ENCODE measurements at regions not wholly inside any gene's neighbourhood (a gene's known extent, or its start where the extent isn't known, plus 50 kb on each side); places are given as distances from the start of the nearest gene placed in this dataset.

- no peak overlapping the region for H3K4me3 ChIP-seq (ENCODE audit: low read length, poor library complexity, severe bottlenecking)
- no peak overlapping the region for H3K9ac ChIP-seq (ENCODE audit: low read depth, low read length, poor library complexity, severe bottlenecking)
- H3K27me3 ChIP-seq (ENCODE audit: insufficient read depth, low read length, poor library complexity, severe bottlenecking) = no peaks in the 10 kb centered on the region
- TF ChIP-seq CTCF (conservative IDR thresholded peaks at IDR 0.05; ENCODE audit: low read length) (no peak), EZH2phosphoT487 (IDR thresholded peaks at IDR 0.05; ENCODE audit: borderline replicate concordance) (no peak)
- no peak overlapping the region for H2AFZ ChIP-seq (ENCODE audit: low read length)
- H3K36me3 ChIP-seq (ENCODE audit: insufficient read depth, low read length) = no peaks in the 10 kb centered on the region
- peaks cover 14% of the 10 kb centered on the region; the same call in 1 of the 2 replicates for H3K9me3 ChIP-seq (ENCODE audit: insufficient read depth, low read depth, low read length)
- H3K4me2 ChIP-seq (ENCODE audit: low read depth, low read length, poor library complexity, severe bottlenecking) = no peak overlapping the region
- H4K20me1 ChIP-seq (ENCODE audit: insufficient read depth, low read length, poor library complexity, severe bottlenecking) = no peaks in the 10 kb centered on the region
- no peaks in the 10 kb centered on the region for H3F3A ChIP-seq (ENCODE audit: low read depth)
- no peaks in the 10 kb centered on the region for H3K4me1 ChIP-seq (ENCODE audit: insufficient read depth, low read length, poor library complexity, severe bottlenecking)
- H3K79me2 ChIP-seq (ENCODE audit: insufficient read depth, low read length) = no peaks in the 10 kb centered on the region
- H3K9me2 ChIP-seq (replicated peaks; ENCODE audit: low read depth, low read length) = no peaks in the 10 kb centered on the region
Observed at GRCh38 chr7:4550117-4550516, 132.0 kb upstream of the FOXK1 start.

GRCh38 chr7:4552985-4553384 is 129.1 kb upstream of the FOXK1 start:
- Histone ChIP-seq H3K79me2 (ENCODE audit: insufficient read depth, low read length) (no peaks in the 10 kb centered on the region), H3K9me2 (replicated peaks; ENCODE audit: low read depth, low read length) (no peaks in the 10 kb centered on the region), H4K20me1 (ENCODE audit: insufficient read depth, low read length, poor library complexity, severe bottlenecking) (no peaks in the 10 kb centered on the region), H3K9ac (ENCODE audit: low read depth, low read length, poor library complexity, severe bottlenecking) (no peak overlapping the region), H3F3A (ENCODE audit: low read depth) (no peaks in the 10 kb centered on the region), H3K4me3 (ENCODE audit: low read length, poor library complexity, severe bottlenecking) (no peak overlapping the region), H3K9me3 (ENCODE audit: insufficient read depth, low read depth, low read length) (peaks cover 12% of the 10 kb centered on the region; the same call in 1 of the 2 replicates), H3K36me3 (ENCODE audit: insufficient read depth, low read length) (no peaks in the 10 kb centered on the region), H3K27me3 (ENCODE audit: insufficient read depth, low read length, poor library complexity, severe bottlenecking) (no peaks in the 10 kb centered on the region), H2AFZ (ENCODE audit: low read length) (no peak overlapping the region), H3K4me1 (ENCODE audit: insufficient read depth, low read length, poor library complexity, severe bottlenecking) (no peaks in the 10 kb centered on the region), H3K4me2 (ENCODE audit: low read depth, low read length, poor library complexity, severe bottlenecking) (no peak overlapping the region)
- no peak for TF ChIP-seq EZH2phosphoT487 (IDR thresholded peaks at IDR 0.05; ENCODE audit: borderline replicate concordance)
- no peak for TF ChIP-seq CTCF (conservative IDR thresholded peaks at IDR 0.05; ENCODE audit: low read length)

DNA sequence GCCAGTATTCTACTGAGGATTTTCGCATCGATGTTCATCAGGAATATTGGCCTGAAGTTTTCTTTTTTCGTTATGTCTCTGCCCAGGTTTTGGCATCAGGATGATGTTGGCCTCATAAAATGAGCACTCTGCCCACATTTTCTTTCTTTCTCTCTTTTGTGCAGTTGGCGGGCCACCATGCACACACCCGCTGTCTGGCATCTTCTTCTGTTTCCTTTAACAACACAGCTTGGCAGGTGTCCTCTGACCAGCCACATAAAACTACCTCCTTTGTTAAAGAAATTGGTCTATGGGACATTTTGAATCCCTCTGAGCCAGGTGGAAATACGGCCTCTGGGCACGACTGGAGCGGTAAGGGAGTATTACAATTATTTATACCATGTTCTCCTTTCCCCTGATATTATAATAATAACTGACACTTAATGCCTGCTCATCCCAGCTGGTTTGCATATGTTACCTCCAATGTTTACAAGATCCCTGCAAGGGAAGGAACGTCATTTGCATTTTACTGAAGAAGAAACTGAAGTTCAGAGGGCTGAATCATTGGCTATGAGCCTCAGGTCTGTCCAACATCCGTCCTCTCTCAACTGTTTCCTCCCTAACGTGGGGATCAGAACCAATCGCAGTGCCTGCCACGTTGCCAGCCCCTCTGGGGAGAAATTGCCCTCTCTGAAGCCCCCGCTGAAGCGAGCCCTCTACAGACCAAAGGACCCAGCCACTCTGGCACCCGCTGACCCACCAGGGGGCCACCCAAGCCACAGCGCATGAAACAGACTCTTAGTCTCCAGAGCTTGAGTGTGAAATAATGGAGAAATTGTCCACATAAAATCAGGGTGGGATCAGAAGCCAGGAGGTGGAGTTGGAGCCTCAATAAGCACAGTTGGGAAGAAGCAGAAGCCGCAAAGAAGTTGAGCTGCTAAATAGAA is 125.0 kb upstream of the FOXK1 start:
- H3K4me3 ChIP-seq (ENCODE audit: low read length, poor library complexity, severe bottlenecking) = no peak overlapping the region
- TF ChIP-seq EZH2phosphoT487 (IDR thresholded peaks at IDR 0.05; ENCODE audit: borderline replicate concordance) = no peak
- TF ChIP-seq CTCF (conservative IDR thresholded peaks at IDR 0.05; ENCODE audit: low read length) = no peak

More for the DNA sequence above, 125.0 kb upstream of the FOXK1 start:
- no peak overlapping the region for H2AFZ ChIP-seq (ENCODE audit: low read length)
- no peaks in the 10 kb centered on the region for H3K9me2 ChIP-seq (replicated peaks; ENCODE audit: low read depth, low read length)
- H3K27me3 ChIP-seq (ENCODE audit: insufficient read depth, low read length, poor library complexity, severe bottlenecking) = no peaks in the 10 kb centered on the region
- H3K36me3 ChIP-seq (ENCODE audit: insufficient read depth, low read length) = no peaks in the 10 kb centered on the region
- no peak overlapping the region for H3K9ac ChIP-seq (ENCODE audit: low read depth, low read length, poor library complexity, severe bottlenecking)
- H3F3A ChIP-seq (ENCODE audit: low read depth) = no peaks in the 10 kb centered on the region
- H3K4me2 ChIP-seq (ENCODE audit: low read depth, low read length, poor library complexity, severe bottlenecking) = no peak overlapping the region
- H4K20me1 ChIP-seq (ENCODE audit: insufficient read depth, low read length, poor library complexity, severe bottlenecking) = no peaks in the 10 kb centered on the region
- no peaks in the 10 kb centered on the region for H3K4me1 ChIP-seq (ENCODE audit: insufficient read depth, low read length, poor library complexity, severe bottlenecking)
- H3K79me2 ChIP-seq (ENCODE audit: insufficient read depth, low read length) = no peaks in the 10 kb centered on the region
- H3K9me3 ChIP-seq (ENCODE audit: insufficient read depth, low read depth, low read length) = no peaks in the 10 kb centered on the region; the same call in 1 of the 2 replicates

All from Loucy (cell line).